GM19035 (cell line): ENCODE measurements at regions not wholly inside any gene's neighbourhood (a gene's known extent, or its start where the extent isn't known, plus 50 kb on each side); places are given as distances from the start of the nearest gene placed in this dataset.

Source experiments
- ATAC-seq: cut with Tn5 transposase; IDR thresholded peaks from one replicate; pipeline ENCODE4 v1.9.1; 2021; ENCODE audit not compliant: unreplicated experiment

- no peak for ATAC-seq
These were observed 50.3 kb upstream of the DPH6 start for GRCh38 chr15:35596285-35596684.

- ATAC-seq: no peak
These were observed 56.9 kb upstream of the DPH6 start for GRCh38 chr15:35602836-35603235.

- ATAC-seq: peak; percentile 76
These were observed 57.3 kb upstream of the DPH6 start for GRCh38 chr15:35603301-35603700.

- ATAC-seq: no peak
These were observed 57.9 kb upstream of the DPH6 start for GRCh38 chr15:35603856-35604255.

- ATAC-seq: no peak
These were observed 59.9 kb upstream of the DPH6 start for GRCh38 chr15:35605764-35606449.

- no peak for ATAC-seq
These were observed 60.5 kb upstream of the DPH6 start for GRCh38 chr15:35606450-35606779.

- no peak for ATAC-seq
These were observed 70.7 kb upstream of the DPH6 start for GRCh38 chr15:35616498-35617271.

- no peak for ATAC-seq
These were observed 72.6 kb upstream of the DPH6 start for GRCh38 chr15:35618260-35619188.

- ATAC-seq: no peak
These were observed 76.8 kb upstream of the DPH6 start for GRCh38 chr15:35622641-35623340.

GRCh38 chr15:35624881-35625280 lies 78.9 kb upstream of the DPH6 start:
- no peak for ATAC-seq

GRCh38 chr15:35626571-35627318 lies 80.8 kb upstream of the DPH6 start:
- ATAC-seq: no peak

- no peak for ATAC-seq
These were observed 81.7 kb upstream of the DPH6 start for GRCh38 chr15:35627696-35628095.

GRCh38 chr15:35629766-35630165 lies 83.8 kb upstream of the DPH6 start:
- ATAC-seq: no peak

- no peak for ATAC-seq
These were observed 84.6 kb upstream of the DPH6 start for GRCh38 chr15:35630532-35630931.

- no peak for ATAC-seq
These were observed 85.0 kb upstream of the DPH6 start for GRCh38 chr15:35630985-35631384.

GRCh38 chr15:35633677-35634076 lies 87.7 kb upstream of the DPH6 start:
- ATAC-seq: no peak

GRCh38 chr15:35646790-35647189 lies 100.8 kb upstream of the DPH6 start:
- ATAC-seq: no peak

- ATAC-seq: no peak
These were observed 101.3 kb upstream of the DPH6 start for GRCh38 chr15:35647303-35647702.

GRCh38 chr15:35648941-35649340 lies 103.0 kb upstream of the DPH6 start:
- ATAC-seq: no peak

- no peak for ATAC-seq
These were observed 103.6 kb upstream of the DPH6 start for GRCh38 chr15:35649575-35649974.
